ENCODE measurements at regions not wholly inside any gene's neighbourhood (a gene's known extent, or its start where the extent isn't known, plus 50 kb on each side); places are given as distances from the start of the nearest gene placed in this dataset.

- TF ChIP-seq POLR2A (IDR thresholded peaks at IDR 0.05) (no peak), CTCF (IDR thresholded peaks at IDR 0.05 in 4 of 5, conservative IDR thresholded peaks at IDR 0.05 in 1 of 5) (no peak)
- ATAC-seq (no peak), DNase-seq (no peak)
- no peak overlapping the region for H3K27ac ChIP-seq
- intact Hi-C loops (cut with DNase I; ENCODE audit: low total_unique reads) (no loop called here), in situ Hi-C loops (cut with MboI; ENCODE audit: low sequenced_read_pairs in 4 of 4) (loop anchor here in 2 of 4 donors (10.0 to 25.0 kb wide), 2 partner anchors 57 to 110 kb away; no protein-coding TSS in a partner anchor)
- H3K36me3 ChIP-seq, result no peaks in the 10 kb centered on the region
- no peaks in the 10 kb centered on the region for H3K4me1 ChIP-seq
- H3K27me3 ChIP-seq, result peaks cover 0 to 27% (median 11%) of the 10 kb centered on the region in 3 donors
- H3K9me3 ChIP-seq, result no peaks in the 10 kb centered on the region
- H3K4me3 ChIP-seq, result no peak overlapping the region
Measured at GRCh38 chr22:26897384-26897783, 240.0 kb downstream of the MIAT start.

GRCh38 chr22:26898946-26899605 lies 241.7 kb downstream of the MIAT start:
- Histone ChIP-seq H3K4me1 (no peaks in the 10 kb centered on the region), H3K4me3 (no peak overlapping the region), H3K27me3 (peaks cover 14 to 23% (median 19%) of the 10 kb centered on the region in 3 donors), H3K36me3 (no peaks in the 10 kb centered on the region), H3K27ac (no peak overlapping the region), H3K9me3 (no peaks in the 10 kb centered on the region)
- TF ChIP-seq CTCF (IDR thresholded peaks at IDR 0.05 in 4 of 5, conservative IDR thresholded peaks at IDR 0.05 in 1 of 5) (no peak), POLR2A (IDR thresholded peaks at IDR 0.05) (no peak)
- intact Hi-C loops (cut with DNase I; ENCODE audit: low total_unique reads), result no loop called here
- ATAC-seq (no peak), DNase-seq (no peak)
- in situ Hi-C loops (cut with MboI; ENCODE audit: low sequenced_read_pairs in 4 of 4), result loop anchor here in 2 of 4 donors (10.0 to 25.0 kb wide), 2 partner anchors 56 to 112 kb away; no protein-coding TSS in a partner anchor

GRCh38 chr22:26900787-26901186 lies 243.4 kb downstream of the MIAT start:
- in situ Hi-C loops (cut with MboI; ENCODE audit: low sequenced_read_pairs in 4 of 4) (no loop called here), intact Hi-C loops (cut with DNase I; ENCODE audit: low total_unique reads) (no loop called here)
- TF ChIP-seq POLR2A (IDR thresholded peaks at IDR 0.05) (no peak), CTCF (IDR thresholded peaks at IDR 0.05 in 4 of 5, conservative IDR thresholded peaks at IDR 0.05 in 1 of 5) (no peak)
- Histone ChIP-seq H3K4me3 (no peak overlapping the region), H3K4me1 (no peaks in the 10 kb centered on the region), H3K27ac (no peak overlapping the region), H3K27me3 (peaks cover 19 to 32% (median 22%) of the 10 kb centered on the region in 3 donors), H3K9me3 (no peaks in the 10 kb centered on the region), H3K36me3 (no peaks in the 10 kb centered on the region)
- ATAC-seq (no peak), DNase-seq (no peak)

GRCh38 chr22:26901198-26901816 lies 243.9 kb downstream of the MIAT start:
- no peak for TF ChIP-seq CTCF (IDR thresholded peaks at IDR 0.05 in 4 of 5, conservative IDR thresholded peaks at IDR 0.05 in 1 of 5)
- TF ChIP-seq POLR2A (IDR thresholded peaks at IDR 0.05), result no peak
- no peak overlapping the region for H3K27ac ChIP-seq
- no peaks in the 10 kb centered on the region for H3K4me1 ChIP-seq
- DNase-seq, result no peak
- peaks cover 19 to 32% (median 22%) of the 10 kb centered on the region in 3 donors for H3K27me3 ChIP-seq
- no peaks in the 10 kb centered on the region for H3K36me3 ChIP-seq
- no peak overlapping the region for H3K4me3 ChIP-seq
- no peak for ATAC-seq
- H3K9me3 ChIP-seq, result no peaks in the 10 kb centered on the region
- in situ Hi-C loops (cut with MboI; ENCODE audit: low sequenced_read_pairs in 4 of 4), result no loop called here
- intact Hi-C loops (cut with DNase I; ENCODE audit: low total_unique reads), result no loop called here

Data from gastrocnemius medialis (tissue), 4 donors.